ENCODE measurements at regions not wholly inside any gene's neighbourhood (a gene's known extent, or its start where the extent isn't known, plus 50 kb on each side); places are given as distances from the start of the nearest gene placed in this dataset.

- H3K4me3 ChIP-seq (ENCODE audit: low read depth, low read length) = no peak overlapping the region
- no peak for TF ChIP-seq CTCF (conservative IDR thresholded peaks at IDR 0.05; ENCODE audit: low read depth, low read length)
- DNase-seq (ENCODE audit: low read depth) = no peak
Measured at GRCh38 chr2:220614064-220614463, 958.0 kb downstream of the EPHA4 start.

GRCh38 chr2:220619525-220620220 lies 952.4 kb downstream of the EPHA4 start:
- no peak for DNase-seq (ENCODE audit: low read depth)
- no peak overlapping the region for H3K4me3 ChIP-seq (ENCODE audit: low read depth, low read length)
- no peak for TF ChIP-seq CTCF (conservative IDR thresholded peaks at IDR 0.05; ENCODE audit: low read depth, low read length)

- TF ChIP-seq CTCF (conservative IDR thresholded peaks at IDR 0.05; ENCODE audit: low read depth, low read length) = no peak
- no peak overlapping the region for H3K4me3 ChIP-seq (ENCODE audit: low read depth, low read length)
- no peak for DNase-seq (ENCODE audit: low read depth)
Measured at GRCh38 chr2:220626603-220627002, 945.5 kb downstream of the EPHA4 start.

- DNase-seq (ENCODE audit: low read depth) = no peak
- no peak for TF ChIP-seq CTCF (conservative IDR thresholded peaks at IDR 0.05; ENCODE audit: low read depth, low read length)
- H3K4me3 ChIP-seq (ENCODE audit: low read depth, low read length) = no peak overlapping the region
Measured at GRCh38 chr2:220628252-220628651, 943.9 kb downstream of the EPHA4 start.

GRCh38 chr2:220641137-220641536 lies 931.0 kb downstream of the EPHA4 start:
- no peak overlapping the region for H3K4me3 ChIP-seq (ENCODE audit: low read depth, low read length)
- TF ChIP-seq CTCF (conservative IDR thresholded peaks at IDR 0.05; ENCODE audit: low read depth, low read length) = no peak
- no peak for DNase-seq (ENCODE audit: low read depth)

- TF ChIP-seq CTCF (conservative IDR thresholded peaks at IDR 0.05; ENCODE audit: low read depth, low read length) = no peak
- no peak overlapping the region for H3K4me3 ChIP-seq (ENCODE audit: low read depth, low read length)
- DNase-seq (ENCODE audit: low read depth) = no peak
Measured at GRCh38 chr2:220646424-220646823, 925.7 kb downstream of the EPHA4 start.

- no peak for TF ChIP-seq CTCF (conservative IDR thresholded peaks at IDR 0.05; ENCODE audit: low read depth, low read length)
- H3K4me3 ChIP-seq (ENCODE audit: low read depth, low read length) = no peak overlapping the region
- DNase-seq (ENCODE audit: low read depth) = no peak
Measured at GRCh38 chr2:220648628-220649027, 923.5 kb downstream of the EPHA4 start.
